H1 (cell line): ENCODE measurements at regions not wholly inside any gene's neighbourhood (a gene's known extent, or its start where the extent isn't known, plus 50 kb on each side); places are given as distances from the start of the nearest gene placed in this dataset.

Experiments used
- CTCF ChIA-PET: fragments of 300-600 bp; sonication (Branson Sonifier 250); formaldehyde crosslinking; loops from one replicate; lab custom pipeline; 2021; ENCODE audit not compliant: partially characterized antibody; lab: Charles Lee
- POLR2A ChIA-PET: fragments of 300-600 bp; sonication (Branson Sonifier 250); formaldehyde crosslinking; loops from one replicate; lab custom pipeline; 2021; ENCODE audit warnings: inconsistent platforms; ENCODE audit not compliant: partially characterized antibody; lab: Charles Lee
- DNase-seq, 2 experiments: peaks; one replicate each; pipeline versions ENCODE4 v3.0.0 to v3.0.0-alpha.2; 2010 to 2022; ENCODE audit warnings: low spot score in 2 of 2, low read depth in 1 of 2, mixed read lengths in 1 of 2
- FAIRE-seq: peaks from 2 replicates; lab custom pipeline; 2011; peaks lifted over from hg19 to GRCh38; lab: Jason Lieb, UNC
- H2AFZ ChIP-seq: 2 replicates; pipeline ENCODE4 v1.8.1; 2012; ENCODE audit warnings: low read length, inconsistent platforms
- H2AK5ac ChIP-seq: 2 replicates; pipeline ENCODE4 v1.6.1; 2013; ENCODE audit warnings: low read depth, low read length
- H2BK120ac ChIP-seq: replicated peaks from 2 replicates; pipeline ENCODE3; 2013; ENCODE audit warnings: low read depth, low read length, inconsistent platforms
- H2BK12ac ChIP-seq: 2 replicates; pipeline ENCODE4 v1.6.1; 2013; ENCODE audit warnings: low read depth, low read length
- H2BK15ac ChIP-seq: 2 replicates; pipeline ENCODE4 v1.6.1; 2013; ENCODE audit warnings: low read length
- H2BK20ac ChIP-seq: 2 replicates; pipeline ENCODE4 v1.6.1; 2013; ENCODE audit warnings: low read length
- H2BK5ac ChIP-seq: 2 replicates; pipeline ENCODE4 v1.6.1; 2013; ENCODE audit warnings: low read depth, low read length
- H3K14ac ChIP-seq: 2 replicates; pipeline ENCODE4 v1.6.1; 2013; ENCODE audit warnings: inconsistent platforms; ENCODE audit not compliant: insufficient read length
- H3K18ac ChIP-seq: 2 replicates; pipeline ENCODE4 v1.6.1; 2013; ENCODE audit warnings: low read length; ENCODE audit errors: extremely low read depth
- H3K23ac ChIP-seq: 2 replicates; pipeline ENCODE4 v1.6.1; 2013; ENCODE audit warnings: inconsistent platforms; ENCODE audit not compliant: insufficient read length
- H3K23me2 ChIP-seq: 2 replicates; pipeline ENCODE4 v1.6.1; 2013; ENCODE audit warnings: low read depth, low read length
- H3K27ac ChIP-seq: 2 replicates; pipeline ENCODE4 v1.6.1; 2011; ENCODE audit warnings: low read depth, low read length, inconsistent platforms
- H3K27me3 ChIP-seq, 4 experiments: replicated peaks in 1 of 4; 1 replicate in 1 of 4; 2 replicates in 3 of 4; pipeline versions ENCODE4 v1.6.1 to v1.8.1; 2011 to 2013; ENCODE audit warnings: low read length in 3 of 4, mild to moderate bottlenecking in 3 of 4, inconsistent platforms in 2 of 4, mixed read lengths in 2 of 4, moderate library complexity in 1 of 4; ENCODE audit not compliant: control insufficient read depth in 3 of 4, insufficient read depth in 3 of 4; ENCODE audit errors: extremely low read depth in 1 of 4
- H3K36me3 ChIP-seq, 4 experiments: 2 replicates each; pipeline versions ENCODE4 v1.6.1 to v1.8.1; 2011 to 2013; ENCODE audit warnings: mild to moderate bottlenecking in 4 of 4, low read length in 3 of 4, moderate library complexity in 2 of 4, control low read depth in 1 of 4, inconsistent platforms in 1 of 4; ENCODE audit not compliant: insufficient read depth in 4 of 4, control insufficient read depth in 2 of 4
- H3K4ac ChIP-seq: replicated peaks from 2 replicates; pipeline ENCODE3; 2013; ENCODE audit warnings: low read length, low read depth, mixed read lengths, inconsistent platforms; ENCODE audit not compliant: insufficient read length
- H3K4me1 ChIP-seq, 4 experiments: replicated peaks in 1 of 4; 1 replicate in 1 of 4; 2 replicates in 3 of 4; pipeline versions ENCODE4 v1.6.1 to v1.8.1; 2011 to 2013; ENCODE audit warnings: low read length in 3 of 4, inconsistent platforms in 2 of 4, mixed read lengths in 1 of 4; ENCODE audit not compliant: insufficient read depth in 4 of 4, control insufficient read depth in 3 of 4
- H3K4me2 ChIP-seq, 2 experiments: 2 replicates each; pipeline versions ENCODE4 v1.6.1 to v1.8.1; 2011 to 2013; ENCODE audit warnings: low read depth in 2 of 2, low read length in 2 of 2, control low read depth in 1 of 2, inconsistent platforms in 1 of 2, mild to moderate bottlenecking in 1 of 2; ENCODE audit not compliant: insufficient read depth in 1 of 2
- H3K4me3 ChIP-seq, 4 experiments: fragments of 200-600, 300-600 bp in 1 of 4; sonication (generic), shearing (Covaris generic), sonication (Bioruptor Twin) in 1 of 4; 2 replicates each; pipeline versions ENCODE4 v1.5.1 to v1.8.1; 2011 to 2016; ENCODE audit warnings: low read length in 4 of 4, low read depth in 3 of 4, control low read depth in 2 of 4, inconsistent platforms in 2 of 4, mild to moderate bottlenecking in 2 of 4, mixed read lengths in 1 of 4, moderate library complexity in 1 of 4; ENCODE audit not compliant: insufficient read depth in 2 of 4; ENCODE audit errors: extremely low read depth in 1 of 4
- H3K56ac ChIP-seq: replicated peaks from 2 replicates; pipeline ENCODE3; 2013; ENCODE audit warnings: low read depth, mild to moderate bottlenecking, mixed read lengths, low read length, inconsistent platforms; ENCODE audit not compliant: insufficient read length
- H3K79me1 ChIP-seq: 2 replicates; pipeline ENCODE4 v1.6.1; 2013; ENCODE audit warnings: low read depth, low read length, control low read depth
- H3K79me2 ChIP-seq, 2 experiments: 2 replicates each; pipeline versions ENCODE4 v1.6.1 to v1.8.1; 2012 to 2013; ENCODE audit warnings: low read length in 2 of 2, mild to moderate bottlenecking in 2 of 2, inconsistent platforms in 1 of 2; ENCODE audit not compliant: insufficient read depth in 2 of 2, control insufficient read depth in 1 of 2
- H3K9ac ChIP-seq, 4 experiments: replicated peaks in 1 of 4; 1 replicate in 1 of 4; 2 replicates in 3 of 4; pipeline versions ENCODE4 v1.6.1 to v1.8.1; 2011 to 2013; ENCODE audit warnings: low read depth in 3 of 4, low read length in 3 of 4, control low read depth in 2 of 4, mild to moderate bottlenecking in 2 of 4, moderate library complexity in 2 of 4, inconsistent platforms in 1 of 4; ENCODE audit errors: extremely low read depth in 1 of 4
- H3K9me3 ChIP-seq, 2 experiments: 2 replicates each; pipeline versions ENCODE4 v1.6.1 to v1.8.1; 2012 to 2013; ENCODE audit warnings: mild to moderate bottlenecking in 2 of 2, moderate library complexity in 2 of 2, control low read depth in 1 of 2, inconsistent platforms in 1 of 2, low read depth in 1 of 2, low read length in 1 of 2, mixed read lengths in 1 of 2; ENCODE audit not compliant: insufficient read depth in 2 of 2
- H4K20me1 ChIP-seq, 2 experiments: replicated peaks in 1 of 2; 2 replicates each; pipeline versions ENCODE3 to v1.8.1; 2011 to 2013; ENCODE audit warnings: inconsistent platforms in 2 of 2, low read length in 2 of 2, mild to moderate bottlenecking in 1 of 2; ENCODE audit not compliant: insufficient read depth in 2 of 2, control insufficient read depth in 1 of 2
- H4K5ac ChIP-seq: 2 replicates; pipeline ENCODE4 v1.6.1; 2013; ENCODE audit warnings: low read length, low read depth, mixed read lengths, inconsistent platforms; ENCODE audit not compliant: insufficient read length
- H4K8ac ChIP-seq: 2 replicates; pipeline ENCODE4 v1.8.0; 2013; ENCODE audit warnings: mild to moderate bottlenecking, moderate library complexity, low read length, inconsistent platforms; ENCODE audit not compliant: insufficient read depth; ENCODE audit errors: extremely low read depth
- H4K91ac ChIP-seq: replicated peaks from 2 replicates; pipeline ENCODE3; 2013; ENCODE audit warnings: low read length, mixed read lengths, inconsistent platforms; ENCODE audit not compliant: insufficient read length
- CTCF ChIP-seq, 3 experiments: IDR thresholded peaks; 1 replicate in 2 of 3; 2 replicates in 1 of 3; pipeline versions ENCODE4 v1.5.1 to v1.6.1; 2011; ENCODE audit warnings: low read length in 3 of 3, mild to moderate bottlenecking in 3 of 3, inconsistent platforms in 2 of 3, low read depth in 1 of 3, moderate library complexity in 1 of 3; ENCODE audit not compliant: insufficient read depth in 1 of 3; ENCODE audit errors: control extremely low read depth in 1 of 3
- EGR1 ChIP-seq: IDR thresholded peaks from 2 replicates; pipeline ENCODE4 v1.6.1; 2011; ENCODE audit warnings: low read depth, low read length, borderline replicate concordance
- RAD21 ChIP-seq, 2 experiments: IDR thresholded peaks in 1 of 2; conservative IDR thresholded peaks in 1 of 2; 2 replicates each; pipeline ENCODE4 v1.6.1; 2011; ENCODE audit warnings: low read depth in 2 of 2, low read length in 2 of 2, improper control_type of control experiment in 1 of 2, inconsistent platforms in 1 of 2, mild to moderate bottlenecking in 1 of 2, moderate library complexity in 1 of 2
- SIN3A ChIP-seq, 2 experiments: IDR thresholded peaks in 1 of 2; conservative IDR thresholded peaks in 1 of 2; 2 replicates each; pipeline ENCODE4 v1.6.1; 2011 to 2012; ENCODE audit warnings: low read length in 2 of 2, improper control_type of control experiment in 1 of 2, low read depth in 1 of 2, mild to moderate bottlenecking in 1 of 2
- SP2 ChIP-seq: IDR thresholded peaks from 2 replicates; pipeline ENCODE4 v1.6.1; 2012; ENCODE audit warnings: mild to moderate bottlenecking, low read length, inconsistent platforms
- SRF ChIP-seq: IDR thresholded peaks from 2 replicates; pipeline ENCODE4 v1.6.1; 2011; ENCODE audit warnings: mild to moderate bottlenecking, low read depth, low read length, moderate library complexity
- TAF1 ChIP-seq: IDR thresholded peaks from 2 replicates; pipeline ENCODE4 v1.6.1; 2011; ENCODE audit warnings: mild to moderate bottlenecking, low read depth, low read length
- ZNF274 ChIP-seq: IDR thresholded peaks from 2 replicates; pipeline ENCODE4 v1.7.0; 2012; ENCODE audit warnings: low read length, borderline replicate concordance; ENCODE audit errors: extremely low read depth
- WGBS, 2 experiments: shearing (Covaris generic) in 1 of 2; methylation state at CpG; one replicate each; pipeline versions ENCODE4 v1.1.6 to v1.1.7; 2013 to 2015; ENCODE audit warnings: low lambda C conversion rate in 2 of 2, mixed read lengths in 2 of 2, inconsistent platforms in 1 of 2, low coverage in 1 of 2, missing lambda C conversion rate in 1 of 2; ENCODE audit not compliant: insufficient replicate concordance in 2 of 2, insufficient coverage in 1 of 2, insufficient read length in 1 of 2; ENCODE audit errors: extremely low coverage in 1 of 2, missing lambda C conversion rate in 1 of 2; 5-methylcytosine and 5-hydroxymethylcytosine counted together

- CTCF ChIA-PET = interaction anchor here (0.7 to 5.1 kb wide), 4 partner anchors 12 to 257 kb away, joined by 3 to 34 read pairs (median 10); no protein-coding TSS in a partner anchor
These were observed 431.2 kb upstream of the CHST9 start for GRCh38 chr18:27616324-27616723.

More at GRCh38 chr18:27616324-27616723, 431.2 kb upstream of the CHST9 start:
- DNase-seq = no peak
- Histone ChIP-seq H3K4me1 (no peaks in the 10 kb centered on the region; a peak in 2 of 7 replicates), H3K4ac (no peak overlapping the region), H2BK20ac (no peak overlapping the region), H3K56ac (no peak overlapping the region), H3K79me2 (no peaks in the 10 kb centered on the region), H4K8ac (no peak overlapping the region), H4K91ac (no peak overlapping the region), H3K9me3 (no peaks in the 10 kb centered on the region), H2AK5ac (no peak overlapping the region), H3K4me2 (no peak overlapping the region), H3K14ac (no peak overlapping the region), H3K4me3 (no peak overlapping the region), H2AFZ (0 out of 2 replicates have a peak overlapping the region, but pooled peaks have one; percentile 56), H3K23me2 (no peaks in the 10 kb centered on the region), H3K27ac (no peak overlapping the region), H4K5ac (no peak overlapping the region), H3K23ac (no peak overlapping the region), H3K79me1 (no peaks in the 10 kb centered on the region), H2BK15ac (no peak overlapping the region), H3K9ac (no peak overlapping the region), H4K20me1 (no peaks in the 10 kb centered on the region), H2BK12ac (no peak overlapping the region), H2BK120ac (no peak overlapping the region), H3K18ac (no peak overlapping the region), H2BK5ac (no peak overlapping the region), H3K36me3 (no peaks in the 10 kb centered on the region), H3K27me3 (no peaks in the 10 kb centered on the region)
- no peak for FAIRE-seq
- WGBS, 2 experiments = 82% methylated on average over 4 of the region's 4 CpGs; no CpG with 5 or more reads in 1 of the 2 experiments
- POLR2A ChIA-PET = no interaction called here
- TF ChIP-seq SP2 (no peak), SRF (no peak), ZNF274 (no peak), TAF1 (no peak), CTCF (IDR thresholded peaks at IDR 0.05; ENCODE audit: control extremely low read depth in 1 of 3, insufficient read depth in 1 of 3, low read depth in 1 of 3, low read length in 3 of 3) (peak in 1 of 3 experiments; percentile 3; a peak in 1 of 4 replicates), RAD21 (IDR thresholded peaks at IDR 0.05 in 1 of 2, conservative IDR thresholded peaks at IDR 0.05 in 1 of 2; ENCODE audit: low read depth in 2 of 2, low read length in 2 of 2) (peak; percentile 9 to 26; a peak in 2 of 4 replicates), EGR1 (no peak), SIN3A (conservative IDR thresholded peaks at IDR 0.05 in 1 of 2, IDR thresholded peaks at IDR 0.05 in 1 of 2; ENCODE audit: low read depth in 1 of 2, low read length in 2 of 2) (no peak)
